Right lung (tissue), 2 donors: ENCODE measurements at regions not wholly inside any gene's neighbourhood (a gene's known extent, or its start where the extent isn't known, plus 50 kb on each side); places are given as distances from the start of the nearest gene placed in this dataset.
A peak's percentile ranks its signal among the peaks of the same experiment; 100 is the strongest.
"Not testable (repeated sequence)": the region's sequence is repeated elsewhere in the genome, so short reads cannot be mapped to it uniquely, and the experiment has no call there.

Experiments used
- DNase-seq, 2 donors: peaks; one replicate each; pipeline ENCODE4 v3.0.0-alpha.2; 2013

- no peak for DNase-seq
Observed at GRCh38 chr13:33550885-33551284, 265.3 kb upstream of the STARD13 start.

GRCh38 chr13:33554919-33555791, 262.8 kb upstream of the RFC3 start:
- DNase-seq: no peak

- no peak for DNase-seq
Observed at GRCh38 chr13:33556828-33557227, 261.1 kb upstream of the RFC3 start.

- no peak for DNase-seq
Observed at GRCh38 chr13:33560726-33561125, 257.2 kb upstream of the RFC3 start.

GRCh38 chr13:33561627-33562026, 256.3 kb upstream of the RFC3 start:
- no peak for DNase-seq

GRCh38 chr13:33571618-33572017, 246.3 kb upstream of the RFC3 start:
- DNase-seq: no peak

GRCh38 chr13:33572322-33572721, 245.6 kb upstream of the RFC3 start:
- not testable (repeated sequence) for DNase-seq

GRCh38 chr13:33575378-33575777, 242.6 kb upstream of the RFC3 start:
- DNase-seq: no peak

GRCh38 chr13:33577007-33577406, 240.9 kb upstream of the RFC3 start:
- DNase-seq: no peak

- DNase-seq: no peak
Observed at GRCh38 chr13:33578786-33579185, 239.2 kb upstream of the RFC3 start.

- DNase-seq: no peak
Observed at GRCh38 chr13:33582121-33582520, 235.8 kb upstream of the RFC3 start.

- no peak for DNase-seq
Observed at GRCh38 chr13:33583398-33583797, 234.6 kb upstream of the RFC3 start.

GRCh38 chr13:33590936-33591335, 227.0 kb upstream of the RFC3 start:
- no peak for DNase-seq

GRCh38 chr13:33606692-33607091, 211.3 kb upstream of the RFC3 start:
- DNase-seq: no peak

GRCh38 chr13:33610438-33611120, 207.4 kb upstream of the RFC3 start:
- DNase-seq: no peak

- peak; percentile 81 to 84 for DNase-seq
Observed at GRCh38 chr13:33611121-33611805, 206.7 kb upstream of the RFC3 start.

- no peak for DNase-seq
Observed at GRCh38 chr13:33612641-33613638, 205.0 kb upstream of the RFC3 start.

GRCh38 chr13:33615436-33615835, 202.5 kb upstream of the RFC3 start:
- DNase-seq: no peak

GRCh38 chr13:33616130-33616529, 201.8 kb upstream of the RFC3 start:
- DNase-seq: no peak

GRCh38 chr13:33617055-33617454, 200.9 kb upstream of the RFC3 start:
- no peak for DNase-seq

GRCh38 chr13:33624253-33624652, 193.7 kb upstream of the RFC3 start:
- no peak for DNase-seq
